Bone marrow (tissue), 2 donors: ENCODE measurements at regions not wholly inside any gene's neighbourhood (a gene's known extent, or its start where the extent isn't known, plus 50 kb on each side); places are given as distances from the start of the nearest gene placed in this dataset.
A peak's percentile ranks its signal among the peaks of the same experiment; 100 is the strongest.
"Not testable (repeated sequence)": the region's sequence is repeated elsewhere in the genome, so short reads cannot be mapped to it uniquely, and the experiment has no call there.

Experiments
- DNase-seq, 2 donors: peaks; one replicate each; lab custom pipeline; 2025; lab: John Stamatoyannopoulos, UW

- DNase-seq = no peak
Observed at GRCh38 chr2:166831930-166832329, 56.4 kb upstream of the XIRP2 start.

- no peak for DNase-seq
Observed at GRCh38 chr2:166825914-166826313, 62.4 kb upstream of the XIRP2 start.

- DNase-seq = no peak
Observed at GRCh38 chr2:166814335-166814734, 73.9 kb upstream of the XIRP2 start.

GRCh38 chr2:166812166-166812891, 76.0 kb upstream of the XIRP2 start:
- no peak for DNase-seq

GRCh38 chr2:166805753-166806152, 82.5 kb upstream of the XIRP2 start:
- DNase-seq = no peak

GRCh38 chr2:166803373-166804000, 84.8 kb upstream of the XIRP2 start:
- DNase-seq = no peak

GRCh38 chr2:166802475-166802874, 85.8 kb upstream of the XIRP2 start:
- DNase-seq = no peak

GRCh38 chr2:166792808-166793207, 95.5 kb upstream of the XIRP2 start:
- peak in 1 of 2 donors; percentile 83 for DNase-seq

- DNase-seq = no peak
Observed at GRCh38 chr2:166786707-166787106, 101.6 kb upstream of the XIRP2 start.

- no peak for DNase-seq
Observed at GRCh38 chr2:166784296-166784946, 103.9 kb upstream of the XIRP2 start.

- no peak for DNase-seq
Observed at GRCh38 chr2:166775176-166775575, 113.1 kb upstream of the XIRP2 start.

- DNase-seq = no peak
Observed at GRCh38 chr2:166773308-166773949, 114.9 kb upstream of the XIRP2 start.

- no peak for DNase-seq
Observed at GRCh38 chr2:166768393-166769123, 119.7 kb upstream of the XIRP2 start.

- DNase-seq = not testable (repeated sequence)
Observed at GRCh38 chr2:166766769-166767322, 121.4 kb upstream of the XIRP2 start.

GRCh38 chr2:166766220-166766619, 122.1 kb upstream of the XIRP2 start:
- no peak for DNase-seq

GRCh38 chr2:166765141-166765540, 123.1 kb upstream of the XIRP2 start:
- DNase-seq = no peak

GRCh38 chr2:166764702-166765101, 123.6 kb upstream of the XIRP2 start:
- no peak for DNase-seq

- no peak for DNase-seq
Observed at GRCh38 chr2:166764216-166764615, 124.1 kb upstream of the XIRP2 start.

GRCh38 chr2:166762746-166763145, 125.5 kb upstream of the XIRP2 start:
- DNase-seq = no peak

GRCh38 chr2:166758956-166759355, 129.3 kb upstream of the XIRP2 start:
- no peak for DNase-seq

- no peak for DNase-seq
Observed at GRCh38 chr2:166750624-166751023, 137.7 kb upstream of the XIRP2 start.

- not testable (repeated sequence) for DNase-seq
Observed at GRCh38 chr2:166744117-166744516, 144.2 kb upstream of the XIRP2 start.
